HepG2 (cell line): ENCODE measurements at regions not wholly inside any gene's neighbourhood (a gene's known extent, or its start where the extent isn't known, plus 50 kb on each side); places are given as distances from the start of the nearest gene placed in this dataset.

Source experiments
- ELF1 ChIP-seq: sonication (generic); formaldehyde crosslinking; IDR thresholded peaks from 2 replicates; pipeline ENCODE4 v1.4.0; 2020; ENCODE audit warnings: missing genetic modification reagents
- FOXK1 ChIP-seq: sonication (generic); formaldehyde crosslinking; IDR thresholded peaks from 2 replicates; pipeline ENCODE4 v1.4.0; 2020; ENCODE audit warnings: low read depth, missing genetic modification reagents, borderline replicate concordance
- FOXP1 ChIP-seq, 2 experiments: fragments of 450-650 bp in 1 of 2; IDR thresholded peaks; 2 replicates each; pipeline ENCODE4 v1.6.1; 2017 to 2018; ENCODE audit warnings: antibody characterized with exemption in 1 of 2
- TSC22D2 ChIP-seq: sonication (generic); formaldehyde crosslinking; IDR thresholded peaks from 2 replicates; pipeline ENCODE4 v1.5.1; 2020; ENCODE audit warnings: missing genetic modification reagents, mild to moderate bottlenecking, borderline replicate concordance
- ZEB1 ChIP-seq: IDR thresholded peaks from 2 replicates; pipeline ENCODE4 v1.6.1; 2012; ENCODE audit warnings: mild to moderate bottlenecking, low read depth, inconsistent platforms; ENCODE audit not compliant: insufficient replicate concordance
- ZNF350 ChIP-seq: sonication (generic); formaldehyde crosslinking; IDR thresholded peaks from 2 replicates; pipeline ENCODE4 v1.4.0; 2020; ENCODE audit warnings: mild to moderate bottlenecking, low read depth, missing genetic modification reagents, borderline replicate concordance
- ZSCAN20 ChIP-seq: sonication (generic); formaldehyde crosslinking; IDR thresholded peaks from 2 replicates; pipeline ENCODE4 v1.4.0; 2020; ENCODE audit warnings: missing genetic modification reagents, mild to moderate bottlenecking, borderline replicate concordance

- TF ChIP-seq FOXP1 (IDR thresholded peaks at IDR 0.05) (no peak), FOXP1 (CRISPR knock-in tag; IDR thresholded peaks at IDR 0.05) (no peak), ZNF350 (CRISPR knock-in tag) (no peak), ZEB1 (no peak), TSC22D2 (no peak), ELF1 (CRISPR knock-in tag) (no peak), ZSCAN20 (CRISPR knock-in tag) (no peak), FOXK1 (CRISPR knock-in tag) (no peak)
Measured at GRCh38 chr15:98427321-98427720, 221.0 kb upstream of the IGF1R start.
